HepG2 (cell line): ENCODE measurements at regions not wholly inside any gene's neighbourhood (a gene's known extent, or its start where the extent isn't known, plus 50 kb on each side); places are given as distances from the start of the nearest gene placed in this dataset.

Experiments used
- CENPT ChIP-seq: sonication (generic); formaldehyde crosslinking; IDR thresholded peaks from 2 replicates; pipeline ENCODE4 v1.8.0; 2022; ENCODE audit warnings: low read depth, mild to moderate bottlenecking, moderate library complexity, missing genetic modification reagents
- ELK4 ChIP-seq: sonication (generic); formaldehyde crosslinking; IDR thresholded peaks from 2 replicates; pipeline ENCODE4 v1.9.0; 2021; ENCODE audit warnings: missing genetic modification reagents, borderline replicate concordance
- FIP1L1 ChIP-seq: fragments of 200-400 bp; formaldehyde crosslinking; IDR thresholded peaks from 2 replicates; pipeline ENCODE4 v1.6.1; 2018; ENCODE audit warnings: low read depth, mild to moderate bottlenecking, low read length, moderate library complexity, borderline replicate concordance; ENCODE audit not compliant: insufficient read depth
- KDM5B ChIP-seq: sonication (generic); formaldehyde crosslinking; IDR thresholded peaks from 2 replicates; pipeline ENCODE4 v1.4.0; 2020; ENCODE audit warnings: missing genetic modification reagents, mild to moderate bottlenecking, borderline replicate concordance
- MLXIP ChIP-seq: sonication (generic); formaldehyde crosslinking; IDR thresholded peaks from 2 replicates; pipeline ENCODE4 v1.9.0; 2021; ENCODE audit warnings: missing genetic modification reagents, borderline replicate concordance
- NFAT5 ChIP-seq: sonication (generic); formaldehyde crosslinking; IDR thresholded peaks from 2 replicates; pipeline ENCODE4 v1.4.0; 2020; ENCODE audit warnings: missing genetic modification reagents
- PCBP1 ChIP-seq: fragments of 200-400 bp; formaldehyde crosslinking; IDR thresholded peaks from 2 replicates; pipeline ENCODE4 v1.6.1; 2017; ENCODE audit warnings: mild to moderate bottlenecking, low read depth, low read length, borderline replicate concordance
- PCBP2 ChIP-seq: fragments of 200-400 bp; formaldehyde crosslinking; optimal IDR thresholded peaks from 2 replicates; pipeline ENCODE3; 2018; ENCODE audit warnings: low read length, low read depth; ENCODE audit not compliant: poor library complexity, severe bottlenecking
- REXO4 ChIP-seq: sonication (generic); formaldehyde crosslinking; IDR thresholded peaks from 2 replicates; pipeline ENCODE4 v1.8.0; 2022; ENCODE audit warnings: missing genetic modification reagents, mild to moderate bottlenecking, borderline replicate concordance
- SUZ12 ChIP-seq: fragments of 150-350 bp; IDR thresholded peaks from 2 replicates; pipeline ENCODE4 v1.6.1; 2014; ENCODE audit warnings: low read depth, low read length
- XBP1 ChIP-seq: sonication (generic); formaldehyde crosslinking; IDR thresholded peaks from 2 replicates; pipeline ENCODE4 v1.5.0; 2020; ENCODE audit warnings: missing genetic modification reagents
- ZBTB14 ChIP-seq: sonication (generic); formaldehyde crosslinking; IDR thresholded peaks from 2 replicates; pipeline ENCODE4 v1.4.0; 2020; ENCODE audit warnings: missing genetic modification reagents
- ZFP62 ChIP-seq: sonication (generic); formaldehyde crosslinking; IDR thresholded peaks from 2 replicates; pipeline ENCODE4 v1.4.0; 2020; ENCODE audit warnings: missing genetic modification reagents
- ZNF460 ChIP-seq: sonication (generic); formaldehyde crosslinking; IDR thresholded peaks from 2 replicates; pipeline ENCODE4 v1.5.1; 2020; ENCODE audit warnings: missing genetic modification reagents, mild to moderate bottlenecking, borderline replicate concordance
- ZNF513 ChIP-seq: sonication (generic); formaldehyde crosslinking; conservative IDR thresholded peaks from 2 replicates; pipeline ENCODE4 v1.5.0; 2020; ENCODE audit warnings: missing genetic modification reagents
- ZNF670 ChIP-seq: sonication (generic); formaldehyde crosslinking; IDR thresholded peaks from 2 replicates; pipeline ENCODE4 v1.8.0; 2022; ENCODE audit warnings: mild to moderate bottlenecking, missing genetic modification reagents, borderline replicate concordance
- ZNF678 ChIP-seq: sonication (generic); formaldehyde crosslinking; IDR thresholded peaks from 2 replicates; pipeline ENCODE4 v1.4.0; 2020; ENCODE audit warnings: mild to moderate bottlenecking, missing genetic modification reagents
- ZNF788 ChIP-seq: sonication (generic); formaldehyde crosslinking; IDR thresholded peaks from 2 replicates; pipeline ENCODE4 v1.5.0; 2020; ENCODE audit warnings: mild to moderate bottlenecking, missing genetic modification reagents, borderline replicate concordance

GRCh38 chr2:101625387-101625786 lies 72.1 kb upstream of the MAP4K4 start (continued):
- TF ChIP-seq ZFP62 (CRISPR knock-in tag) (no peak), ZNF460 (no peak), CENPT (CRISPR knock-in tag) (no peak), ZBTB14 (CRISPR knock-in tag) (no peak), XBP1 (CRISPR knock-in tag) (no peak), ZNF670 (no peak), ZNF513 (no peak), ELK4 (CRISPR knock-in tag) (no peak), KDM5B (no peak), SUZ12 (no peak), NFAT5 (CRISPR knock-in tag) (no peak), PCBP1 (no peak), PCBP2 (no peak), ZNF678 (CRISPR knock-in tag) (no peak), ZNF788 (CRISPR knock-in tag) (no peak), FIP1L1 (no peak), MLXIP (CRISPR knock-in tag) (no peak), REXO4 (CRISPR knock-in tag) (no peak)
